GM23338 (cell line): ENCODE measurements at regions not wholly inside any gene's neighbourhood (a gene's known extent, or its start where the extent isn't known, plus 50 kb on each side); places are given as distances from the start of the nearest gene placed in this dataset.

Experiments used
- ATAC-seq: fragments of 200-7000 bp; cut with Tn5 transposase; 3 replicates; pipeline ENCODE4 v1.9.1; 2020
- DNase-seq: peaks from one replicate; pipeline ENCODE4 v3.0.0-alpha.2; 2015; ENCODE audit warnings: low spot score
- H2AFZ ChIP-seq: fragments of 200-600 bp; sonication (generic); 2 replicates; pipeline ENCODE4 v1.8.0; 2016; ENCODE audit warnings: antibody characterized with exemption, mild to moderate bottlenecking, moderate library complexity
- H3F3A ChIP-seq: fragments of 200-600 bp; sonication (generic); replicated peaks from 2 replicates; pipeline ENCODE4 v1.8.0; 2017; ENCODE audit warnings: antibody characterized with exemption, mixed run types, low read depth
- H3K27ac ChIP-seq: fragments of 200-600 bp; sonication (generic); 2 replicates; pipeline ENCODE4 v1.6.1; 2016; ENCODE audit warnings: low read depth
- H3K27me3 ChIP-seq: fragments of 200-600 bp; sonication (generic); 2 replicates; pipeline ENCODE4 v1.8.0; 2016; ENCODE audit warnings: mild to moderate bottlenecking, mixed run types, moderate library complexity; ENCODE audit not compliant: insufficient read depth
- H3K36me3 ChIP-seq: fragments of 200-600 bp; sonication (generic); 2 replicates; pipeline ENCODE4 v1.8.0; 2016; ENCODE audit warnings: mild to moderate bottlenecking; ENCODE audit not compliant: insufficient read depth
- H3K4me1 ChIP-seq: fragments of 200-600 bp; sonication (generic); 2 replicates; pipeline ENCODE4 v1.8.0; 2016; ENCODE audit warnings: mild to moderate bottlenecking, moderate library complexity; ENCODE audit not compliant: insufficient read depth
- H3K4me2 ChIP-seq: fragments of 200-600 bp; sonication (generic); 2 replicates; pipeline ENCODE4 v1.7.1; 2017; ENCODE audit warnings: mixed run types
- H3K4me3 ChIP-seq: fragments of 200-600 bp; sonication (generic); 2 replicates; pipeline ENCODE4 v1.6.1; 2016; ENCODE audit warnings: mixed run types
- H3K79me2 ChIP-seq: fragments of 200-600 bp; sonication (generic); replicated peaks from 2 replicates; pipeline ENCODE4 v1.8.0; 2017; ENCODE audit warnings: mild to moderate bottlenecking; ENCODE audit not compliant: insufficient read depth
- H3K9me2 ChIP-seq: fragments of 200-600 bp; sonication (generic); 2 replicates; pipeline ENCODE4 v1.8.0; 2017; ENCODE audit not compliant: insufficient read depth
- H4K20me1 ChIP-seq: fragments of 200-600 bp; sonication (generic); replicated peaks from 2 replicates; pipeline ENCODE4 v1.8.0; 2017; ENCODE audit warnings: mild to moderate bottlenecking; ENCODE audit not compliant: insufficient read depth
- H3K27ac Mint-ChIP-seq: 2 replicates; pipeline ENCODE4 v1.8.0; 2020; ENCODE audit warnings: inconsistent platforms, mild to moderate bottlenecking, moderate library complexity, mixed read lengths
- H3K27me3 Mint-ChIP-seq: 3 replicates; pipeline ENCODE4 v1.8.0; 2022; ENCODE audit warnings: low read depth, mild to moderate bottlenecking, moderate library complexity, mixed read lengths, inconsistent platforms; ENCODE audit not compliant: insufficient read depth, poor library complexity
- H3K36me3 Mint-ChIP-seq: 3 replicates; pipeline ENCODE4 v1.8.0; 2021; ENCODE audit warnings: low read depth, mild to moderate bottlenecking, inconsistent platforms, moderate library complexity, mixed read lengths
- H3K4me1 Mint-ChIP-seq: 3 replicates; pipeline ENCODE4 v1.8.0; 2020; ENCODE audit warnings: mild to moderate bottlenecking, inconsistent platforms, mixed read lengths
- H3K4me3 Mint-ChIP-seq: 3 replicates; pipeline ENCODE4 v1.8.0; 2021; ENCODE audit warnings: moderate library complexity, mild to moderate bottlenecking, inconsistent platforms, mixed read lengths
- H3K9me3 Mint-ChIP-seq: 3 replicates; pipeline ENCODE4 v1.8.0; 2020; ENCODE audit warnings: moderate library complexity, mild to moderate bottlenecking, inconsistent platforms, mixed read lengths
- CREB1 ChIP-seq: fragments of 250-450 bp; sonication (Bioruptor Pico); IDR thresholded peaks from 2 replicates; pipeline ENCODE4 v1.5.0; 2020; ENCODE audit warnings: low read depth, mild to moderate bottlenecking, moderate library complexity
- EZH2 ChIP-seq: fragments of 200-600 bp; sonication (generic); IDR thresholded peaks from one replicate; pipeline ENCODE4 v1.8.0; 2017; ENCODE audit warnings: antibody characterized with exemption, mild to moderate bottlenecking, low read depth; ENCODE audit not compliant: unreplicated experiment
- EZH2phosphoT487 ChIP-seq: fragments of 200-600 bp; sonication (generic); IDR thresholded peaks from one replicate; pipeline ENCODE4 v1.8.1; 2018; ENCODE audit warnings: antibody characterized with exemption; ENCODE audit not compliant: unreplicated experiment
- JUNB ChIP-seq: IDR thresholded peaks from one replicate; pipeline ENCODE4 v1.6.1; 2016; ENCODE audit warnings: antibody characterized with exemption; ENCODE audit not compliant: unreplicated experiment
- NANOG ChIP-seq: IDR thresholded peaks from 2 replicates; pipeline ENCODE4 v1.6.1; 2016; ENCODE audit warnings: antibody characterized with exemption, borderline replicate concordance
- POLR2AphosphoS5 ChIP-seq: IDR thresholded peaks from 2 replicates; pipeline ENCODE4 v1.6.1; 2016; ENCODE audit warnings: antibody characterized with exemption, low read depth
- STAT1 ChIP-seq: IDR thresholded peaks from one replicate; pipeline ENCODE4 v1.6.1; 2016; ENCODE audit warnings: antibody characterized with exemption; ENCODE audit not compliant: unreplicated experiment
- ZNF114 ChIP-seq: fragments of 250-450 bp; sonication (Bioruptor Pico); IDR thresholded peaks from 2 replicates; pipeline ENCODE4 v1.5.0; 2020; ENCODE audit warnings: mild to moderate bottlenecking, moderate library complexity
- ZNF331 ChIP-seq: fragments of 250-450 bp; sonication (Bioruptor Pico); IDR thresholded peaks from 2 replicates; pipeline ENCODE4 v1.5.0; 2020; ENCODE audit warnings: low read depth, mild to moderate bottlenecking, moderate library complexity
- TF ChIP-seq, protein P1 (sequence below): fragments of 250-450 bp; sonication (Bioruptor Pico); IDR thresholded peaks from 2 replicates; pipeline ENCODE4 v1.5.0; 2020; ENCODE audit warnings: mild to moderate bottlenecking, moderate library complexity
- TF ChIP-seq, protein P2 (sequence below): IDR thresholded peaks from one replicate; pipeline ENCODE4 v1.6.1; 2018; ENCODE audit warnings: antibody characterized with exemption; ENCODE audit not compliant: unreplicated experiment
- TF ChIP-seq, protein P3 (sequence below), 2 experiments: fragments of 200-600 bp in 1 of 2; sonication (generic) in 1 of 2; conservative IDR thresholded peaks; 2 replicates each; pipeline versions ENCODE4 v1.5.1 to v1.6.1; 2016 to 2017; ENCODE audit warnings: antibody characterized with exemption in 2 of 2, low read depth in 2 of 2, mild to moderate bottlenecking in 2 of 2, moderate library complexity in 1 of 2
- TF ChIP-seq, protein P4 (sequence below): IDR thresholded peaks from 2 replicates; pipeline ENCODE4 v1.6.1; 2016; ENCODE audit warnings: antibody characterized with exemption

DNA sequence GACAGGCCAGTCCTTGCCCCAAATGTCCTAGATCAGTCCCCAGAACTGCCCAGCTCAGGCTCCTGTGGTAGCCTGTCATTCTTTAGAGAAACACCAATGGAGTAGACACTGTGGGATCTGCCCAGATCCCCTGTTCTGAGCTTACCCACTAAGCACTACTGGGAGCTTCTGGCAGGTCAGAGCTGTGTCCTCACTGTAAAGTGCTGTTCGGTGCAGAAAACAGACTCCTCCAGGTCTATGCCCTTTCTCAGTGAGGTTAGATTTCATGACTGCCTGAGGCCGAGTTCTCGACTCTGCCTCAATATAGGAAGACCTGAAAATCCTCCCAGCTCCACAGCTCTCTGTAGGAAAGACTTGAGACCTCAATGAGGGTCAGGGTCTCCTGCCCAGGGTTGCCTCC is 67.5 kb upstream of the IGLL5 start:
- no peaks in the 10 kb centered on the region for H3K36me3 Mint-ChIP-seq
- no peaks in the 10 kb centered on the region for H3K79me2 ChIP-seq
- 0 out of 2 replicates have a peak, but pooled peaks cover 2% of the 10 kb centered on the region for H3K9me2 ChIP-seq
- H3K36me3 ChIP-seq = no peaks in the 10 kb centered on the region
- H3K27ac ChIP-seq = no peak overlapping the region
- no peak overlapping the region for H3K4me2 ChIP-seq
- peaks cover 3% of the 10 kb centered on the region; the same call in 1 of the 3 replicates for H3K4me1 Mint-ChIP-seq
- H3K27me3 ChIP-seq = peaks cover 96% of the 10 kb centered on the region
- no peaks in the 10 kb centered on the region for H4K20me1 ChIP-seq
- no peak overlapping the region for H3K4me3 ChIP-seq
- ATAC-seq = no peak
- H3F3A ChIP-seq = no peaks in the 10 kb centered on the region
- H3K4me1 ChIP-seq = no peaks in the 10 kb centered on the region
- peaks cover 56% of the 10 kb centered on the region for H3K27me3 Mint-ChIP-seq
- no peak overlapping the region for H2AFZ ChIP-seq
- TF ChIP-seq, protein P1, sequence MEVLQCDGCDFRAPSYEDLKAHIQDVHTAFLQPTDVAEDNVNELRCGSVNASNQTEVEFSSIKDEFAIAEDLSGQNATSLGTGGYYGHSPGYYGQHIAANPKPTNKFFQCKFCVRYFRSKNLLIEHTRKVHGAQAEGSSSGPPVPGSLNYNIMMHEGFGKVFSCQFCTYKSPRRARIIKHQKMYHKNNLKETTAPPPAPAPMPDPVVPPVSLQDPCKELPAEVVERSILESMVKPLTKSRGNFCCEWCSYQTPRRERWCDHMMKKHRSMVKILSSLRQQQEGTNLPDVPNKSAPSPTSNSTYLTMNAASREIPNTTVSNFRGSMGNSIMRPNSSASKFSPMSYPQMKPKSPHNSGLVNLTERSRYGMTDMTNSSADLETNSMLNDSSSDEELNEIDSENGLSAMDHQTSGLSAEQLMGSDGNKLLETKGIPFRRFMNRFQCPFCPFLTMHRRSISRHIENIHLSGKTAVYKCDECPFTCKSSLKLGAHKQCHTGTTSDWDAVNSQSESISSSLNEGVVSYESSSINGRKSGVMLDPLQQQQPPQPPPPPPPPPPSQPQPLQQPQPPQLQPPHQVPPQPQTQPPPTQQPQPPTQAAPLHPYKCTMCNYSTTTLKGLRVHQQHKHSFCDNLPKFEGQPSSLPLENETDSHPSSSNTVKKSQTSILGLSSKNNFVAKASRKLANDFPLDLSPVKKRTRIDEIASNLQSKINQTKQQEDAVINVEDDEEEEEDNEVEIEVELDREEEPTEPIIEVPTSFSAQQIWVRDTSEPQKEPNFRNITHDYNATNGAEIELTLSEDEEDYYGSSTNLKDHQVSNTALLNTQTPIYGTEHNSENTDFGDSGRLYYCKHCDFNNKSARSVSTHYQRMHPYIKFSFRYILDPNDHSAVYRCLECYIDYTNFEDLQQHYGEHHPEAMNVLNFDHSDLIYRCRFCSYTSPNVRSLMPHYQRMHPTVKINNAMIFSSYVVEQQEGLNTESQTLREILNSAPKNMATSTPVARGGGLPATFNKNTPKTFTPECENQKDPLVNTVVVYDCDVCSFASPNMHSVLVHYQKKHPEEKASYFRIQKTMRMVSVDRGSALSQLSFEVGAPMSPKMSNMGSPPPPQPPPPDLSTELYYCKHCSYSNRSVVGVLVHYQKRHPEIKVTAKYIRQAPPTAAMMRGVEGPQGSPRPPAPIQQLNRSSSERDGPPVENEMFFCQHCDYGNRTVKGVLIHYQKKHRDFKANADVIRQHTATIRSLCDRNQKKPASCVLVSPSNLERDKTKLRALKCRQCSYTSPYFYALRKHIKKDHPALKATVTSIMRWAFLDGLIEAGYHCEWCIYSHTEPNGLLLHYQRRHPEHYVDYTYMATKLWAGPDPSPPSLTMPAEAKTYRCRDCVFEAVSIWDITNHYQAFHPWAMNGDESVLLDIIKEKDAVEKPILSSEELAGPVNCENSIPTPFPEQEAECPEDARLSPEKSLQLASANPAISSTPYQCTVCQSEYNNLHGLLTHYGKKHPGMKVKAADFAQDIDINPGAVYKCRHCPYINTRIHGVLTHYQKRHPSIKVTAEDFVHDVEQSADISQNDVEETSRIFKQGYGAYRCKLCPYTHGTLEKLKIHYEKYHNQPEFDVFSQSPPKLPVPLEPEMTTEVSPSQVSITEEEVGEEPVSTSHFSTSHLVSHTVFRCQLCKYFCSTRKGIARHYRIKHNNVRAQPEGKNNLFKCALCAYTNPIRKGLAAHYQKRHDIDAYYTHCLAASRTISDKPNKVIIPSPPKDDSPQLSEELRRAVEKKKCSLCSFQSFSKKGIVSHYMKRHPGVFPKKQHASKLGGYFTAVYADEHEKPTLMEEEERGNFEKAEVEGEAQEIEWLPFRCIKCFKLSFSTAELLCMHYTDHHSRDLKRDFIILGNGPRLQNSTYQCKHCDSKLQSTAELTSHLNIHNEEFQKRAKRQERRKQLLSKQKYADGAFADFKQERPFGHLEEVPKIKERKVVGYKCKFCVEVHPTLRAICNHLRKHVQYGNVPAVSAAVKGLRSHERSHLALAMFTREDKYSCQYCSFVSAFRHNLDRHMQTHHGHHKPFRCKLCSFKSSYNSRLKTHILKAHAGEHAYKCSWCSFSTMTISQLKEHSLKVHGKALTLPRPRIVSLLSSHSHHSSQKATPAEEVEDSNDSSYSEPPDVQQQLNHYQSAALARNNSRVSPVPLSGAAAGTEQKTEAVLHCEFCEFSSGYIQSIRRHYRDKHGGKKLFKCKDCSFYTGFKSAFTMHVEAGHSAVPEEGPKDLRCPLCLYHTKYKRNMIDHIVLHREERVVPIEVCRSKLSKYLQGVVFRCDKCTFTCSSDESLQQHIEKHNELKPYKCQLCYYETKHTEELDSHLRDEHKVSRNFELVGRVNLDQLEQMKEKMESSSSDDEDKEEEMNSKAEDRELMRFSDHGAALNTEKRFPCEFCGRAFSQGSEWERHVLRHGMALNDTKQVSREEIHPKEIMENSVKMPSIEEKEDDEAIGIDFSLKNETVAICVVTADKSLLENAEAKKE (CRISPR knock-in tag) = no peak
- TF ChIP-seq EZH2 = no peak
- TF ChIP-seq JUNB = no peak
- TF ChIP-seq STAT1 = no peak
- TF ChIP-seq, protein P2, sequence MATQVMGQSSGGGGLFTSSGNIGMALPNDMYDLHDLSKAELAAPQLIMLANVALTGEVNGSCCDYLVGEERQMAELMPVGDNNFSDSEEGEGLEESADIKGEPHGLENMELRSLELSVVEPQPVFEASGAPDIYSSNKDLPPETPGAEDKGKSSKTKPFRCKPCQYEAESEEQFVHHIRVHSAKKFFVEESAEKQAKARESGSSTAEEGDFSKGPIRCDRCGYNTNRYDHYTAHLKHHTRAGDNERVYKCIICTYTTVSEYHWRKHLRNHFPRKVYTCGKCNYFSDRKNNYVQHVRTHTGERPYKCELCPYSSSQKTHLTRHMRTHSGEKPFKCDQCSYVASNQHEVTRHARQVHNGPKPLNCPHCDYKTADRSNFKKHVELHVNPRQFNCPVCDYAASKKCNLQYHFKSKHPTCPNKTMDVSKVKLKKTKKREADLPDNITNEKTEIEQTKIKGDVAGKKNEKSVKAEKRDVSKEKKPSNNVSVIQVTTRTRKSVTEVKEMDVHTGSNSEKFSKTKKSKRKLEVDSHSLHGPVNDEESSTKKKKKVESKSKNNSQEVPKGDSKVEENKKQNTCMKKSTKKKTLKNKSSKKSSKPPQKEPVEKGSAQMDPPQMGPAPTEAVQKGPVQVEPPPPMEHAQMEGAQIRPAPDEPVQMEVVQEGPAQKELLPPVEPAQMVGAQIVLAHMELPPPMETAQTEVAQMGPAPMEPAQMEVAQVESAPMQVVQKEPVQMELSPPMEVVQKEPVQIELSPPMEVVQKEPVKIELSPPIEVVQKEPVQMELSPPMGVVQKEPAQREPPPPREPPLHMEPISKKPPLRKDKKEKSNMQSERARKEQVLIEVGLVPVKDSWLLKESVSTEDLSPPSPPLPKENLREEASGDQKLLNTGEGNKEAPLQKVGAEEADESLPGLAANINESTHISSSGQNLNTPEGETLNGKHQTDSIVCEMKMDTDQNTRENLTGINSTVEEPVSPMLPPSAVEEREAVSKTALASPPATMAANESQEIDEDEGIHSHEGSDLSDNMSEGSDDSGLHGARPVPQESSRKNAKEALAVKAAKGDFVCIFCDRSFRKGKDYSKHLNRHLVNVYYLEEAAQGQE = no peak
- no peak for TF ChIP-seq CREB1 (CRISPR knock-in tag)
- no peak for TF ChIP-seq POLR2AphosphoS5
- no peak for TF ChIP-seq ZNF114
- TF ChIP-seq EZH2phosphoT487 = no peak
- TF ChIP-seq NANOG = no peak
- TF ChIP-seq, protein P3, sequence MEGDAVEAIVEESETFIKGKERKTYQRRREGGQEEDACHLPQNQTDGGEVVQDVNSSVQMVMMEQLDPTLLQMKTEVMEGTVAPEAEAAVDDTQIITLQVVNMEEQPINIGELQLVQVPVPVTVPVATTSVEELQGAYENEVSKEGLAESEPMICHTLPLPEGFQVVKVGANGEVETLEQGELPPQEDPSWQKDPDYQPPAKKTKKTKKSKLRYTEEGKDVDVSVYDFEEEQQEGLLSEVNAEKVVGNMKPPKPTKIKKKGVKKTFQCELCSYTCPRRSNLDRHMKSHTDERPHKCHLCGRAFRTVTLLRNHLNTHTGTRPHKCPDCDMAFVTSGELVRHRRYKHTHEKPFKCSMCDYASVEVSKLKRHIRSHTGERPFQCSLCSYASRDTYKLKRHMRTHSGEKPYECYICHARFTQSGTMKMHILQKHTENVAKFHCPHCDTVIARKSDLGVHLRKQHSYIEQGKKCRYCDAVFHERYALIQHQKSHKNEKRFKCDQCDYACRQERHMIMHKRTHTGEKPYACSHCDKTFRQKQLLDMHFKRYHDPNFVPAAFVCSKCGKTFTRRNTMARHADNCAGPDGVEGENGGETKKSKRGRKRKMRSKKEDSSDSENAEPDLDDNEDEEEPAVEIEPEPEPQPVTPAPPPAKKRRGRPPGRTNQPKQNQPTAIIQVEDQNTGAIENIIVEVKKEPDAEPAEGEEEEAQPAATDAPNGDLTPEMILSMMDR (conservative IDR thresholded peaks at IDR 0.05; ENCODE audit: low read depth in 2 of 2) = no peak
- TF ChIP-seq, protein P4, sequence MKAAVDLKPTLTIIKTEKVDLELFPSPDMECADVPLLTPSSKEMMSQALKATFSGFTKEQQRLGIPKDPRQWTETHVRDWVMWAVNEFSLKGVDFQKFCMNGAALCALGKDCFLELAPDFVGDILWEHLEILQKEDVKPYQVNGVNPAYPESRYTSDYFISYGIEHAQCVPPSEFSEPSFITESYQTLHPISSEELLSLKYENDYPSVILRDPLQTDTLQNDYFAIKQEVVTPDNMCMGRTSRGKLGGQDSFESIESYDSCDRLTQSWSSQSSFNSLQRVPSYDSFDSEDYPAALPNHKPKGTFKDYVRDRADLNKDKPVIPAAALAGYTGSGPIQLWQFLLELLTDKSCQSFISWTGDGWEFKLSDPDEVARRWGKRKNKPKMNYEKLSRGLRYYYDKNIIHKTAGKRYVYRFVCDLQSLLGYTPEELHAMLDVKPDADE = no peak
- no peak for TF ChIP-seq ZNF331 (CRISPR knock-in tag)
- no peak overlapping the region for H3K27ac Mint-ChIP-seq
- no peaks in the 10 kb centered on the region for H3K9me3 Mint-ChIP-seq
- DNase-seq = no peak
- no peak overlapping the region for H3K4me3 Mint-ChIP-seq
